CD4-positive, CD25-positive, alpha-beta regulatory T cell (primary cell): ENCODE measurements at regions not wholly inside any gene's neighbourhood (a gene's known extent, or its start where the extent isn't known, plus 50 kb on each side); places are given as distances from the start of the nearest gene placed in this dataset.

Source experiments
- ATAC-seq, 2 donors: fragments of 150-1000 bp; cut with Tn5 transposase; one replicate each; pipeline ENCODE4 v1.10.0; 2021; ENCODE audit warnings: low read depth in 2 of 2, moderate number of reproducible peaks in 2 of 2, moderate library complexity in 1 of 2
- DNase-seq, 3 donors: peaks; one replicate each; pipeline versions ENCODE4 v3.0.0 to v3.0.0-alpha.2; 2012 to 2022; ENCODE audit warnings: mixed read lengths in 1 of 3
- H3K27ac ChIP-seq: one replicate; pipeline ENCODE4 v1.7.0; 2013; ENCODE audit warnings: mild to moderate bottlenecking, low read length; ENCODE audit not compliant: insufficient read depth, poor library complexity, severe bottlenecking
- H3K27me3 ChIP-seq: one replicate; pipeline ENCODE4 v1.7.0; 2013; ENCODE audit warnings: low read length; ENCODE audit not compliant: control insufficient read depth, insufficient read depth
- H3K36me3 ChIP-seq: one replicate; pipeline ENCODE4 v1.7.0; 2013; ENCODE audit warnings: mild to moderate bottlenecking, low read length, moderate library complexity; ENCODE audit not compliant: control insufficient read depth, insufficient read depth
- H3K4me1 ChIP-seq: 2 replicates; pipeline ENCODE4 v1.7.0; 2013; ENCODE audit warnings: mild to moderate bottlenecking, low read length; ENCODE audit not compliant: insufficient read depth, control insufficient read depth, poor library complexity, severe bottlenecking
- H3K4me3 ChIP-seq: one replicate; pipeline ENCODE4 v1.7.0; 2013; ENCODE audit warnings: low read depth, mild to moderate bottlenecking, low read length, moderate library complexity
- H3K9me3 ChIP-seq, 2 experiments: 1 replicate in 1 of 2; 2 replicates in 1 of 2; pipeline ENCODE4 v1.7.0; 2013; ENCODE audit warnings: low read length in 2 of 2, mild to moderate bottlenecking in 1 of 2, moderate library complexity in 1 of 2; ENCODE audit not compliant: control insufficient read depth in 2 of 2
- H3K27ac Mint-ChIP-seq, 3 donors: one replicate each; pipeline ENCODE4 v1.8.0; 2020 to 2022; ENCODE audit warnings: mild to moderate bottlenecking in 3 of 3, mixed read lengths in 3 of 3, moderate library complexity in 2 of 3
- H3K27me3 Mint-ChIP-seq: one replicate; pipeline ENCODE4 v1.8.0; 2022; ENCODE audit warnings: mild to moderate bottlenecking, mixed read lengths
- H3K36me3 Mint-ChIP-seq: one replicate; pipeline ENCODE4 v1.8.0; 2020; ENCODE audit warnings: mixed read lengths
- H3K4me1 Mint-ChIP-seq, 4 donors: one replicate each; pipeline ENCODE4 v1.8.0; 2020 to 2022; ENCODE audit warnings: mixed read lengths in 4 of 4, mild to moderate bottlenecking in 1 of 4
- H3K4me3 Mint-ChIP-seq, 4 donors: one replicate each; pipeline ENCODE4 v1.8.0; 2020 to 2022; ENCODE audit warnings: mild to moderate bottlenecking in 4 of 4, mixed read lengths in 4 of 4, moderate library complexity in 3 of 4
- H3K9me3 Mint-ChIP-seq, 7 donors: one replicate each; pipeline ENCODE4 v1.8.0; 2020 to 2022; ENCODE audit warnings: mixed read lengths in 7 of 7, mild to moderate bottlenecking in 3 of 7, moderate library complexity in 2 of 7

DNA sequence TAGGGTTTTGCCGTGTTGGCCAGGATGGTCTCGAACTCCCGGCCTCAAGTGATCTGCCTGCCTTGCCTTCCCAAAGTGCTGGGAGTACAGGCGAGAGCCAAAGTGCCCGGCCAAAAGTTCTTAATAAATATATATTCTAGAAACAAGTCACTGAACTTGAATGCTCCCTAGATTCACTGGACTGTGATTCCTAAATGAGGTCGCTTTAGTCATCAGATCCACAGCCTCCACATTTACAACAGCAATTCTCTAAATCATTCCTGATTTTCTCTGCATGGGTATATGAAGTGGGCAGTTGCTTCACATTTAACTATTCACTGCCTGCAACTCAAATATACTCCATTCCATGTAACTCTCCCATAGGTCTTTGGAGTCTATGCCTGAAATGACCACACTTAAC lies 813.0 kb downstream of the GALC start:
- H3K36me3 ChIP-seq, result no peaks in the 10 kb centered on the region
- no peaks in the 10 kb centered on the region for H3K27me3 ChIP-seq
- Mint-ChIP-seq H3K4me3 (no peak overlapping the region), H3K4me1 (no peaks in the 10 kb centered on the region), H3K36me3 (no peaks in the 10 kb centered on the region), H3K9me3 (peaks cover 2 to 12% (median 6%) of the 10 kb centered on the region in 7 donors), H3K27me3 (no peaks in the 10 kb centered on the region), H3K27ac (no peak overlapping the region)
- H3K4me3 ChIP-seq, result no peak overlapping the region
- DNase-seq (no peak), ATAC-seq (no peak)
- no peak overlapping the region for H3K27ac ChIP-seq
- no peaks in the 10 kb centered on the region for H3K4me1 ChIP-seq
- no peaks in the 10 kb centered on the region for H3K9me3 ChIP-seq

DNA sequence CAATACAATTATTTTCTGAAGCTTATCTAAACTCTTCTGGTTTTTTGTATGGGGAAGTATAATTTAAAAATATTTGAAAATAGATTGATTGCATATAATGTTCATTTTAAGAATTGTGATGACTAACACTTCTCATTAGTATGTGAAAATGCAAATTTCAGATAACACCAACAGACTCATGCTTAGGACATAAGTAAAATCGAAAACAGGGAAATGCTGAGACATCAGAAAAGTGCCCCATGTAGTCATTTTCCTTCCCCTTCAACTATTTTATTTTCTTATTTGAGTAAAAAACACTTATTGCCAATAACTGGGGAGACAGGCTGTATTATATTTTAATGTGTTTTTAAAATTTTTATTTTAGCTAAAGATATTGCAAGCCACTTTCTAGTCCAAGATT lies 814.7 kb downstream of the GALC start:
- H3K4me3 Mint-ChIP-seq, result no peak overlapping the region
- no peaks in the 10 kb centered on the region for H3K27me3 Mint-ChIP-seq
- H3K9me3 Mint-ChIP-seq, result peaks cover 0 to 9% (median 2%) of the 10 kb centered on the region in 7 donors
- Histone ChIP-seq H3K4me3 (no peak overlapping the region), H3K27me3 (no peaks in the 10 kb centered on the region), H3K27ac (no peak overlapping the region), H3K36me3 (no peaks in the 10 kb centered on the region), H3K4me1 (no peaks in the 10 kb centered on the region), H3K9me3 (no peaks in the 10 kb centered on the region)
- no peaks in the 10 kb centered on the region for H3K4me1 Mint-ChIP-seq
- no peaks in the 10 kb centered on the region for H3K36me3 Mint-ChIP-seq
- DNase-seq, result no peak
- ATAC-seq, result no peak
- no peak overlapping the region for H3K27ac Mint-ChIP-seq

DNA sequence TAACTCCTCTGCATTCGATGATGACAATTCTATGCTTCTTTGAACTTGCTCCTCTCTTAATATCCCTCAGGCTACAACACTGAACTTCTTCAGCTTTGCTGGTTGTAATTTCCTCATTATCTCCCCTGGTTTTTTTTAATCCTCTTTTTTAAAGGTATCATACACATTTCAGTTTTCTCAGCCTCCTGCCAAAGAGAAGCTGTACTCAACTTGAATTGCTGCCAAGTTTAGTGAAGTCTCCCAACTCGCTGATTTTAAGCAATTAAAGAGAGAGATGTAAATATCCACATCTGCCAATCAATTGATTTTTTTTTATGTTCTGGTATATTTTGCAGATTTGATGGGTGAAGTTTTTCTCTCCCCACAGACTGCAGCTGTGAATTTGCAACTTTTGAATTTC lies 817.8 kb downstream of the GALC start:
- Histone ChIP-seq H3K27me3 (no peaks in the 10 kb centered on the region), H3K36me3 (no peaks in the 10 kb centered on the region), H3K27ac (no peak overlapping the region), H3K9me3 (peaks cover 0 to 6% of the 10 kb centered on the region in 2 experiments), H3K4me1 (no peaks in the 10 kb centered on the region), H3K4me3 (no peak overlapping the region)
- Mint-ChIP-seq H3K9me3 (peaks cover 0 to 18% (median 5%) of the 10 kb centered on the region in 7 donors), H3K36me3 (no peaks in the 10 kb centered on the region), H3K4me3 (no peak overlapping the region), H3K27ac (no peak overlapping the region), H3K4me1 (no peaks in the 10 kb centered on the region), H3K27me3 (no peaks in the 10 kb centered on the region)
- DNase-seq, result no peak
- ATAC-seq, result no peak

DNA sequence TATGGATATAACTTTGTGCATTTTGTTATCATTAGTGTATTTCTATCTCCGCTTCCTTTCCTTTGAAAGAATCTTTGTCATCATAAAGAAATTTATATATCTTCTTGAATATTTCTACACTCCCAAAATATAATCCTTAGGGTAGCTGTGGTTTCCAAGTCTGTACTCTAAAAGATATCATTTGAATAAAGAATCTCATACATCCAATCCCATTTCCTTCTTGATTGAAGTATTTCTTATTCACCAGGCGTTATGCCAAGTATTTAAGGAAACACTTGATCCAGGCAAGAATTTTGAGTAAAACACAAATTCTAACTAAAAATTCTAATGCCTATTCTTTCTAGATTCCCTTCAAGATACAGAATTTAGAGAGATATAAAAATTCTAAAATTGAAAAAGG lies 821.8 kb downstream of the GALC start:
- Histone ChIP-seq H3K27me3 (no peaks in the 10 kb centered on the region), H3K9me3 (peaks cover 0 to 6% of the 10 kb centered on the region in 2 experiments), H3K36me3 (no peaks in the 10 kb centered on the region), H3K4me1 (no peaks in the 10 kb centered on the region), H3K27ac (no peak overlapping the region), H3K4me3 (no peak overlapping the region)
- ATAC-seq (no peak), DNase-seq (no peak)
- Mint-ChIP-seq H3K4me1 (no peaks in the 10 kb centered on the region), H3K4me3 (no peak overlapping the region), H3K36me3 (no peaks in the 10 kb centered on the region), H3K27me3 (no peaks in the 10 kb centered on the region), H3K27ac (no peak overlapping the region), H3K9me3 (peaks cover 3 to 11% (median 6%) of the 10 kb centered on the region in 7 donors)

DNA sequence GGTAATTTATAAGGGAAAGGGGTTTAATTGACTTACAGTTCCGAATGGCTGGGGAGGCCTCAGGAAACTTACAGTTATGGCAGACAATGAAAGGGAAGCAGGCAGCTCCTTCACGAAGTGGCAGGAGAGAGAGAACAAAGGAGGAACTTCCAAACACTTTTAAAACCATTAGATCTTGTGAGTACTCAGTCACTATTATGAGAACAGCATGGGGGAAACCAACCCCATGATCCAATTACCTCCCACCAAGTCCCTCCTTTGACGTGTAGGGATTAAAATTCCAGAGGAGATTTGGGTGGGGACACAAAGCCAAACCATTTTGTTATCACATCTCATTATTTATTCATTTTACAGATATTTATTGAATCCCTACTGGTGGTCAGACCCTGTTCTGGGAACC lies 822.8 kb downstream of the GALC start:
- H3K4me3 ChIP-seq, result no peak overlapping the region
- H3K4me1 ChIP-seq, result no peaks in the 10 kb centered on the region
- Mint-ChIP-seq H3K4me3 (no peak overlapping the region), H3K4me1 (no peaks in the 10 kb centered on the region), H3K36me3 (no peaks in the 10 kb centered on the region), H3K27ac (no peak overlapping the region), H3K9me3 (peaks cover 7 to 12% (median 10%) of the 10 kb centered on the region in 7 donors), H3K27me3 (no peaks in the 10 kb centered on the region)
- DNase-seq, result no peak
- H3K9me3 ChIP-seq, result peaks cover 0 to 6% of the 10 kb centered on the region in 2 experiments
- no peaks in the 10 kb centered on the region for H3K36me3 ChIP-seq
- H3K27me3 ChIP-seq, result no peaks in the 10 kb centered on the region
- ATAC-seq, result no peak
- H3K27ac ChIP-seq, result no peak overlapping the region

DNA sequence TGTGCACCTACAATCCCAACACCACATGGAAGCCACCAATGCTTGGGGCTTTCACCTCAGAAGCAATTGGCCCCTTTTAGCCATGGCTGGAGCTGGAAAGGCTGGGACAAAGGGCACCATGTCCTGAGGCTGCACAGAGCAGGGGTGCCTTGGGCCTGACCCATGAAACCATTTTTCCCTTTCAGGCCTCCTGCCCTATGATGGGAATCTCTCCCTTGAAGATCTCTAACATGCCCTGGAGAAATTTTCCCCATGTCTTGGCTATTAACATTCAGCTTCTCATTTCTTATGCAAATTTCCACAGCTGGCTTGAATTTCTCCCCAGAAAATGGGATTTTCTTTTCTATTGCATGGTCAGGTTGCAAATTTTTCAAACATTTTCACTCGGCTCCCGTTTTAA lies 823.6 kb downstream of the GALC start:
- Histone ChIP-seq H3K9me3 (peaks cover 0 to 6% of the 10 kb centered on the region in 2 experiments), H3K27me3 (no peaks in the 10 kb centered on the region), H3K4me3 (no peak overlapping the region), H3K36me3 (no peaks in the 10 kb centered on the region), H3K27ac (no peak overlapping the region), H3K4me1 (no peaks in the 10 kb centered on the region)
- ATAC-seq (no peak), DNase-seq (no peak)
- Mint-ChIP-seq H3K36me3 (no peaks in the 10 kb centered on the region), H3K4me1 (no peaks in the 10 kb centered on the region), H3K27ac (no peak overlapping the region), H3K27me3 (no peaks in the 10 kb centered on the region), H3K4me3 (no peak overlapping the region), H3K9me3 (peaks cover 6 to 11% (median 10%) of the 10 kb centered on the region in 7 donors)

DNA sequence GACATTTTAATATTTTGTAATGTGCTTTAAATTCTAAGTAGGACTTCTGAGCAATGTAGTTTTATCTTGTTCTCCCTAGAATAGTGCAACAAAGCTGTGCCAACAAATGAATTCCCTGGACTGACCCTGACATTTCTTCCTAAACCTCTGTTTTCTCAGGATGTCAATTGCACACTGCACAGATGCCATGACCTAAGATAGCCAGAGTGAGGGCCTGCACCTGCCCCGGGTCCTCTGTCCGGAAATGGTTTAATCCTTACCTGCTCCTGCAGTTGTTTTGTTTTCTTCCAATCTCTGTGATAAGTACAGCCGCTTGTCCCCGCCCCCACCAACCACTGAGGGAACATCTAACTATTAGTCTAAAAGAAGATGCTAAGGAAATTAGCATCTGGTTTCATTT lies 831.5 kb downstream of the GALC start:
- DNase-seq, result no peak
- peaks cover 2 to 14% (median 8%) of the 10 kb centered on the region in 7 donors for H3K9me3 Mint-ChIP-seq
- no peaks in the 10 kb centered on the region for H3K4me1 Mint-ChIP-seq

DNA sequence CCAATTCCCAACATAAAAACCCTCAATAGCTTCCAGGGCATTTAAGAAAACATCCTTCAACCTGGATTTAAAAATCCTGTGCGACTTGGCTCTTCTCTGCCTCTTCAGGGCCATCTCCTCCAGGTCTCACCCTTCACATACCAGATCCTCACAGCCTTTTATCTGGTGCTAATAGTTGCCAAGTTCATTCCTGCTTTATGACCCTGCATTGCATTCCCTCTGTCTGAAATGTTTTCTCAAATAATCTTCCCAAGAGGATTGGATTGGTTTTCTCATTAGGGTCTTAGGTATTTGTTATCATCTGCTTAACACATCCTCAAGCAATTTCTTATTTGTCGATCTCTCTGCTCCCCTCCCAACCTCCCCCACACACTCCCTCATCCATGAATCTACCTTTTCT lies 832.0 kb downstream of the GALC start:
- Histone ChIP-seq H3K4me1 (no peaks in the 10 kb centered on the region), H3K9me3 (peaks cover 0 to 2% of the 10 kb centered on the region in 2 experiments), H3K4me3 (no peak overlapping the region), H3K27ac (no peak overlapping the region), H3K27me3 (no peaks in the 10 kb centered on the region), H3K36me3 (no peaks in the 10 kb centered on the region)
- Mint-ChIP-seq H3K27ac (no peak overlapping the region), H3K36me3 (no peaks in the 10 kb centered on the region), H3K27me3 (no peaks in the 10 kb centered on the region), H3K4me3 (no peak overlapping the region), H3K4me1 (no peaks in the 10 kb centered on the region), H3K9me3 (peaks cover 2 to 14% (median 7%) of the 10 kb centered on the region in 7 donors)
- DNase-seq, result no peak
- no peak for ATAC-seq

More for the DNA sequence above, 831.5 kb downstream of the GALC start:
- no peak overlapping the region for H3K4me3 ChIP-seq
- H3K27me3 Mint-ChIP-seq, result no peaks in the 10 kb centered on the region
- no peaks in the 10 kb centered on the region for H3K27me3 ChIP-seq
- no peaks in the 10 kb centered on the region for H3K4me1 ChIP-seq
- H3K27ac ChIP-seq, result no peak overlapping the region
- no peaks in the 10 kb centered on the region for H3K36me3 Mint-ChIP-seq
- no peaks in the 10 kb centered on the region for H3K36me3 ChIP-seq
- ATAC-seq, result no peak
- H3K4me3 Mint-ChIP-seq, result no peak overlapping the region
- peaks cover 0 to 2% of the 10 kb centered on the region in 2 experiments for H3K9me3 ChIP-seq
- no peak overlapping the region for H3K27ac Mint-ChIP-seq
